ENCODE measurements at regions not wholly inside any gene's neighbourhood (a gene's known extent, or its start where the extent isn't known, plus 50 kb on each side); places are given as distances from the start of the nearest gene placed in this dataset.
A peak's percentile ranks its signal among the peaks of the same experiment; 100 is the strongest.

- DNase-seq (ENCODE audit: low read depth): no peak
- H3K4me3 ChIP-seq (ENCODE audit: low read depth, low read length): no peak overlapping the region
- TF ChIP-seq MYC (IDR thresholded peaks at IDR 0.05; ENCODE audit: low read depth, low read length) (no peak), POLR2A (IDR thresholded peaks at IDR 0.05; ENCODE audit: extremely low read depth, insufficient read length) (no peak), MAX (IDR thresholded peaks at IDR 0.05; ENCODE audit: low read depth, low read length) (no peak)
- TF ChIP-seq, protein P1, sequence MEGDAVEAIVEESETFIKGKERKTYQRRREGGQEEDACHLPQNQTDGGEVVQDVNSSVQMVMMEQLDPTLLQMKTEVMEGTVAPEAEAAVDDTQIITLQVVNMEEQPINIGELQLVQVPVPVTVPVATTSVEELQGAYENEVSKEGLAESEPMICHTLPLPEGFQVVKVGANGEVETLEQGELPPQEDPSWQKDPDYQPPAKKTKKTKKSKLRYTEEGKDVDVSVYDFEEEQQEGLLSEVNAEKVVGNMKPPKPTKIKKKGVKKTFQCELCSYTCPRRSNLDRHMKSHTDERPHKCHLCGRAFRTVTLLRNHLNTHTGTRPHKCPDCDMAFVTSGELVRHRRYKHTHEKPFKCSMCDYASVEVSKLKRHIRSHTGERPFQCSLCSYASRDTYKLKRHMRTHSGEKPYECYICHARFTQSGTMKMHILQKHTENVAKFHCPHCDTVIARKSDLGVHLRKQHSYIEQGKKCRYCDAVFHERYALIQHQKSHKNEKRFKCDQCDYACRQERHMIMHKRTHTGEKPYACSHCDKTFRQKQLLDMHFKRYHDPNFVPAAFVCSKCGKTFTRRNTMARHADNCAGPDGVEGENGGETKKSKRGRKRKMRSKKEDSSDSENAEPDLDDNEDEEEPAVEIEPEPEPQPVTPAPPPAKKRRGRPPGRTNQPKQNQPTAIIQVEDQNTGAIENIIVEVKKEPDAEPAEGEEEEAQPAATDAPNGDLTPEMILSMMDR (IDR thresholded peaks at IDR 0.05; ENCODE audit: low read depth, low read length): no peak
Measured at GRCh38 chr5:115686738-115687074, 60.9 kb upstream of the TMED7 start.

GRCh38 chr5:115686051-115686737, 60.4 kb upstream of the TMED7 start:
- no peak overlapping the region for H3K4me3 ChIP-seq (ENCODE audit: low read depth, low read length)
- TF ChIP-seq MYC (IDR thresholded peaks at IDR 0.05; ENCODE audit: low read depth, low read length) (no peak), MAX (IDR thresholded peaks at IDR 0.05; ENCODE audit: low read depth, low read length) (no peak), POLR2A (IDR thresholded peaks at IDR 0.05; ENCODE audit: extremely low read depth, insufficient read length) (no peak)
- TF ChIP-seq, protein P1 (IDR thresholded peaks at IDR 0.05; ENCODE audit: low read depth, low read length): no peak
- no peak for DNase-seq (ENCODE audit: low read depth)

GRCh38 chr5:115685490-115685889, 59.7 kb upstream of the TMED7 start:
- TF ChIP-seq MAX (IDR thresholded peaks at IDR 0.05; ENCODE audit: low read depth, low read length) (no peak), POLR2A (IDR thresholded peaks at IDR 0.05; ENCODE audit: extremely low read depth, insufficient read length) (no peak), MYC (IDR thresholded peaks at IDR 0.05; ENCODE audit: low read depth, low read length) (no peak)
- TF ChIP-seq, protein P1 (IDR thresholded peaks at IDR 0.05; ENCODE audit: low read depth, low read length): no peak
- DNase-seq (ENCODE audit: low read depth): no peak
- no peak overlapping the region for H3K4me3 ChIP-seq (ENCODE audit: low read depth, low read length)

DNA sequence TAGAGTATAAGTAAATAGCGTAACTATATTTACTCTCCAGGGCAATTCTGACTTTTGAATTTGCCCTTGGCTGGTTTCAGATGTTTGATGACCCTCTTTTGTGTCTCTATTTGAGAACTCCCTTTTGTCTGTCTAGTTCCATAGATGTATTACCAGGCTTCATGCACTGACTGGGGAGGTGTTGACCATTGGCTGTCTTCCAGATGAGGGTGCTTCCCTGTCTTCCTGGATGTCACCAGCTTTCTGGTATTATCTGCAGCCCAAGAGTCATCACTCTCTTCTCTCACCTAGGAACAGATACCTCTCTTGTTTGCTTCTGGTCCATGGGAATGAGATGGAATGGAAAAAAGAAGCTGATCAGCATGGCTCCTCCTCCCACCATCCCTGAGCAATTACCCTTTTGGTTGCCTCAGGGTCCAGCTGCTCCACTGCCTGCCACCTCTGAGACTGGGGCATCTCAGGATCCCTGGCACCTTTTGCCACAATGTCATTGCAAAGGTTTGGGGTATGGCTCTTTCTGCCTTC, 58.7 kb upstream of the TMED7 start:
- no peak for DNase-seq (ENCODE audit: low read depth)
- no peak for TF ChIP-seq POLR2A (IDR thresholded peaks at IDR 0.05; ENCODE audit: extremely low read depth, insufficient read length)
- TF ChIP-seq MAX (IDR thresholded peaks at IDR 0.05; ENCODE audit: low read depth, low read length): no peak
- no peak for TF ChIP-seq MYC (IDR thresholded peaks at IDR 0.05; ENCODE audit: low read depth, low read length)
- TF ChIP-seq, protein P1 (IDR thresholded peaks at IDR 0.05; ENCODE audit: low read depth, low read length): no peak
- no peak overlapping the region for H3K4me3 ChIP-seq (ENCODE audit: low read depth, low read length)

DNA sequence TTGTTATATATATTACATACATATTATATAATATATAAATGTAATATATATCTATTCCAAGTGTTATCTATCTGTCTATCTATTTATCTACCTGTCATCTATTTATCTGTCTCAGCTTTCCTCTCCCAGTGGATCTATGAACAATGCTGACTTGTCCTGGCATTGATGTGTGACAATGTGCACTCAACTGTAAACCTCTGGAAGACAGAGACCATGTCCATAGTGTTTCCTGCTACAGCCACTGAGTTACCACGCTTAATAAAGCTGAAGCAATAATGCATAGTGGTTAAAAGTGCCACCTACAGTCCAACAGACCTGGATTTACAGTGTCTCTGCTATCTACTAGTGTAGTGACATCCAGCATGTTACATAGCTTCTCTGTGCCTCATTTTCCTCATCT, 57.2 kb upstream of the TMED7 start:
- TF ChIP-seq, protein P1 (IDR thresholded peaks at IDR 0.05; ENCODE audit: low read depth, low read length): no peak
- TF ChIP-seq POLR2A (IDR thresholded peaks at IDR 0.05; ENCODE audit: extremely low read depth, insufficient read length): no peak
- no peak for TF ChIP-seq MAX (IDR thresholded peaks at IDR 0.05; ENCODE audit: low read depth, low read length)
- TF ChIP-seq MYC (IDR thresholded peaks at IDR 0.05; ENCODE audit: low read depth, low read length): no peak
- no peak overlapping the region for H3K4me3 ChIP-seq (ENCODE audit: low read depth, low read length)
- peak; percentile 1 for DNase-seq (ENCODE audit: low read depth)
